HG02981 (cell line): ENCODE measurements at regions not wholly inside any gene's neighbourhood (a gene's known extent, or its start where the extent isn't known, plus 50 kb on each side); places are given as distances from the start of the nearest gene placed in this dataset.

Source experiments
- ATAC-seq: cut with Tn5 transposase; IDR thresholded peaks from one replicate; pipeline ENCODE4 v1.9.1; 2021; ENCODE audit warnings: mild to moderate bottlenecking, moderate library complexity; ENCODE audit not compliant: unreplicated experiment

DNA sequence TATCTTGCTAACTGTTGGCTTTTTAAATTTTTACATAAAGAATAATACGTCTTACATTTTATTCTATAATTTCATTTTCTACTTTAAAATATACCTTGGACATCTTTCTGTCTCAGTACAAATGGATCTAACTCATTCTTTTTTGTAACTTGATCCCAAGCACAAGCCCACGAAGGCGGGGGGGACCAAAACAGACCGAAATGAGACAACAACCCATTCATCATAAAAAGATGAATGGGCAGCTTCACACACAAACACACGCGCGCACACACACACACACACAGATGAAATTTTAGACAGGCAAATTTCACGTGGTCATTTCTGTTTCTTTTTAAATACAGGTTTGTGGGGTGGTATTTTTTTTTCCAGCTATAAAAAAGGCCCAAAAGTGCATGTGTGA lies 271.3 kb upstream of the TOPAZ1 start:
- no peak for ATAC-seq

DNA sequence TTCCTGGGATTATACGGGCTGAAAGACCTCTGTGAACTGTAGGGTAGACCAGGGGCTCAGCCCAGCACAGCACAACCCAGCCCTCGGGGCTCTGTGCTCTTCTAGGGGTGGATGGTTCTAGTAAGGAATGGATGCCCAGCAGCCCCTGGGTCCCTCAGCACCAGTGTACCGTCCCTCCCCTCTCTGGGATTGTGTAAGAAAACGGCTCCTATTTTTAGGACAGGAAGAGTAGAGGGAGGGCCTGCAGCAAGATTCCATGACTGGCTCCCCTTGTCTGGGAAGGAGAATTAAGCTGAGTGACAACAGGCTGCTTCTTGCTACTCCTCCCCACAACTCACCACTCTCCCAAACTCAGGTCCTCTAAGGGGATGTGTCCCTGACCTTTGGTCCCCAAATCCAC lies 270.8 kb upstream of the TOPAZ1 start:
- no peak for ATAC-seq

DNA sequence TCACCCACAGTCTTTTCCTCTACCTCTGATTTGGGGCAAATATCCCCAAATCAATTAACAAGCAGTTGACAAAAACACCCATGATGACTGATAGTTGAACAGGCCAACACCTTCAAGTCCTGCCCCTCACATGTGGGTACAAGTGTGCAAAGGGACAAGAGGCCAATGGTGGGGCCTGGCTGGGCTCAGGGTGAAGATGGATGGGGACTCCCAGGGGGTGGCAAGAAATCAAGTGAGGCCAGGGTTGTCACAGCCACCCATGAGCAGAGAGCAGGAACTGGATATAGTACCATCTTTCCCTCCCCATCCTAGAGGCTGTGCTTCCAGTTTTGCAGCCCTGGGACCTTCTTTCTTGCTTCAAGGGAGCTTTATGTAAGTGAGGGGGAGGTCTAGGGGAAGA lies 270.2 kb upstream of the TOPAZ1 start:
- ATAC-seq, result no peak

DNA sequence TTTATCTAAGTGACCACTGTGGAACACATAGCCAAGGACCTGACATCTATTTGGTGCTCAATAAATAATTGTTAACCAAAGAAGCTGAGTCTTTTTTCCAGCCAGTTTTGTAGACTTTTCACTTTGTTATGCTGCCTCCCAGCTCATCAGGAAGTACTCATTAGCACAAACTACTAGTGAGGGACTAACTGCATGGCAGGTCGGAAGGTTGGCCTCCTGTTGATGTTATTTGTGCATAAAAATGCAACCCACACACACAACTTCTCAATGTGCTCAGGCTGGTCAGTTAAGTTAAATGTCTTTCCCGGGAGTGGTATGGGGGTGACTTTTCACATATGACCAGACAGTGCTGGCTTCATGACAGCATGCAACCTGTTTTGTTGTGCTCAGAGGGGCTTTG lies 263.0 kb upstream of the TOPAZ1 start:
- ATAC-seq, result no peak

DNA sequence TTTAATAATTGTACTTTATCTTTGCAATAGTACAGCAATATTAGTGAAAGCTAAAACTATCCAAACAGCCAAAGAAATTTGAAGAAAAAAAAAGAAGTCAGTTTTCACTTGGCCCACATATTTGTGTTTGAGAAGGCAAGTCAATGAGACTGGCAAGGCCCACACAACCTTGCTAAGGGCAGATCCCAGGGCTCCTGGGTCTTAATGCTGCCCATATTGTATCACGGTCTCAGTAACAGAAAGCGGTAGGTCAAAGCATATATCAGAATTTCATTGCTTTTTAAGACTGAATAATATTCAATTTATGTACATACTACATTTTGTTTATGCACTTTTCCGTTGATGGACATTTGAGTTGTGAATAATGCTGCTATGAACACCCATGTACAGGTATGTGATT lies 262.0 kb upstream of the TOPAZ1 start:
- ATAC-seq, result no peak

DNA sequence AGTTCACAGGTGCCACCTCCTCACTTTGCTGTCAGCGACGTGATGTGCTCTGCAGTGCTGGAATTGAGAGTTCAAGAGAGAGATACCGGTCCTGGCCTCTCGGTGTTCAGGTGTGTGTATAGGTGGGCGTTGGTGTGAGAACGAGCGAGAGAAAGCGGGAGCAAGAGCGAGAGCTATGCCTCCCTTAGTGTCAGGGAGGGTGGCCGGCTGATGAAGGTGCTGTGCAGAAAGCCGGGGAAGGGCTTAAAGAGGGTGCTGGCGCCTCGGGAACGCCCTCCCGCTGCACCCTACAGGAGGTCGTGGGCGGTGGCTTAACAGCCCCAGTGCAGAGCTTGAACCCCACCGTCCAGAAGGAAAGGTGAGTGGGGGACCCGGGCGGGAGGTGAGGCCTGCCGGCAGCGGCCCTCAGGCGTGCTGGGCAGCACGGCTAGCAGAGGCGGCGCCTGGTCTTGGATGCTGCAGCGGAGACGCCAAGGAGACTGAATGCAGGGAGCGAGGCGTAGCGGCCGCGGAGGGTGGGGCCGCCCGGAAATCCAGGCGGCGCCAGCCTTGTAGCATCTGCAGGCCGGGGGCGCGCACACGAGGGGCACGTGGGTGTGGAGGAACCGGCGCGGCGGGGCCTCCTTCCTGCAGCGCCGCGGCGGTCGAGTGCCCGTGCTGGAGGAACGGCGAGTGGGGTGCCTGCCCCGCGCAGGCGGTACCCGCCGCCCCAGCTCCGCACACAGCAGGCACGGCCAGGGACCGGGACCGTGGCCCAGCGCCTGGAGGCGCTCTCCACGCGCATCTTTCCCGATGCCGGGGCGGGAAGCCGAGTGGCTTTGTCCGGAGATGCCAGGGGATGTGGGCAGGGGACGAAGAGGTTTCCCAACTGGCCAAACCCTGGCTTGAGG lies 246.8 kb upstream of the TOPAZ1 start:
- no peak for ATAC-seq

DNA sequence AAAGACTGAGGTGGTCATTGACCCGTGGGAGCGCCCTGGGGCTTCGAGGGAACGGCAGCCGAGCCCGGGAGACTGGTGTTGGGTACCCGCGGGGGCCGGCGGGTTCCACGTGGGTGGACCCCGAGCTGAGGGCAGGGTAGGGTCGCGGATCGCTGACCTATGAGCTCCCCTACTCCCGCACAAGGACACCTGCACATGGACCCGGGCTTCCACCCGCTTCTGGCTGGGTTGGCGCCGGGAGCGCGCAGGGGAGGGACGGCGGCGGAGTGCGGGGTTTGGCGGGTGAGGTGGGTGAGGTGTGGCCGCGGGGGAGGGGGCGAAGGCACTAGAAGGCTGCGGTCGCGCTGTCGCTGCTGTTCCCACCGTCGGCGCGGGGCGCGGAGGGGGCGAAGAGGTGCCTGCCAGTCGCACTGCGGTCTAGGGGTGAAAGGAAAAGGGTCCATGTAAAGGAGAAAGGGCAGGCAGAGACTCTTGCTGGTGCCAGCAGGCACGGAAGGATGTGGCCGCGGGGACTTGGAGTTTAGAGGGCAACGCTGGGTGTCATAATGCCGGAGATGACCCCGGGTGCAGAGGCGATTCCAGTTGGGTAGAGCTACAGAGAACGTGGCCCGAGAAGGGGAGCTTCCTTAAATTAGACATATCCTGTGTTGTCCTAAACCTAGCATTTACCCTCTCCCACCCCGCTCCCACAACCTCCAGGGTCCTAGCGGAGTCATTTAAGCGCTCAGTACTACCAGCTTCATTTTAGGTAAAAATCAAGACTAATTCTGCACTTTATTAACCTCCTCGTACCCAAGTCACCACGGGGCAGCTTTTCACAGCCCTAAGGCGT lies 245.9 kb upstream of the TOPAZ1 start:
- no peak for ATAC-seq

DNA sequence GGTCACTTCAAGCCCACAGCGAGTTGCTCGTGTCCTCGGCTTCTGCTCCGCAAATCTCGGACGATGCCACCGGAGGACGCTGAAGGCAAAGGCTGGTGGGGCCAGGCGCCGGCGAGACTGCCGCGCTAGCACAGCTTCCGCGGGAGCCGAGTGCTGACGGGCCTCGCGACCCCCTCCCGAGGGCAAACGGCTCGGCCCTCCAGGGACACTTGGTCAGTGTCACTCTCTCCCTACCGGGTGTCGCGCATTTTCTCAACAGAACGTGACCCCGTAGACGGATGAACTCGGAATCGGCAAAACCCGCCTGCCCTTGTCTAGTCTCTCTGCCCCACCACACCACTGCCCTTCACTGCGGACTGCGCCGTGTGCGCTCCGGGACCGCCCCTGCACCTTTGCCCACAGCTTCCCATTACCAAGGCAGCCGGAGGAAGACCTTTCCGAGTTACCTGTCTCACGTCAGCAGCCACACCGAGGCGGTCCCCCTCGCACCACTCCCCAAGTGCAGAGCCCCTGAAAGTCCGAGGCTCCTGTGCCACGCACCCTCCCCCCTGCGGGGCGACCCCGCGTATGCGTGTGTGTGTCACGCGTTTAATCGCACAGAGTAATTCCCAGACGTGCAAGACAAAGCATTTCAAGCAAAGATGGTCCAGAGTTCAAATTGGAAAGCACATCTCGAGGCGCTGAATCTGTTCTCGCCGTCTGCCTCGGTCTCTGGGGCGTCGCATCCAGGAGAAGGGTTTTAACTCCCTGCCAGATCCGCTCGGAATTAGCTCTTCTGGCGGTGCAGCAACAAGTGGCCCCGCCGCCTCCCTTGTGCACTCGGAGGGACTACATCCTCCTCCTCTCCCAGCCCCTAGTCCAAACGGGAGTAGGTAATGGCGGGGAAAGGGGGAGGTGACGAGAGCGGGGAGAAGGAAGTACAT lies 245.0 kb upstream of the TOPAZ1 start:
- ATAC-seq, result no peak

DNA sequence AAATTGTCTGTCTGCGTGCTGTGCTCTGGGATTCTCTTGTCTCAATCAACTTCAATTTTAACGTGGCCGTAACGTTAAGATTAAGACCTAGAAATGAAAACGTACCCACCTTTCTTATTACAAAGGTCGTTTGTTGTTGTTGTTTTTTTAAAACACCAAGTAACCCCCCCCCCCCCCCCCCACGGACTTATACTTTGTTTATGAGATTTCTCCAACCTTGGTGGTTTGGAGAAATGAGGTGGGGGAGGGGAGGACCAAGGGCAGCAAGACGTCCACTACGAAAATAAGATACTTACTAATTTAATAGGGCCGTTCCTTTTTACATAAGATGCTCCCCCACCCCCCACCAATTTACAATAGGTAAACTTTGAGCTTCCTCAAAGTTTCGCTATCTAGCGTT lies 244.4 kb upstream of the TOPAZ1 start:
- no peak for ATAC-seq

DNA sequence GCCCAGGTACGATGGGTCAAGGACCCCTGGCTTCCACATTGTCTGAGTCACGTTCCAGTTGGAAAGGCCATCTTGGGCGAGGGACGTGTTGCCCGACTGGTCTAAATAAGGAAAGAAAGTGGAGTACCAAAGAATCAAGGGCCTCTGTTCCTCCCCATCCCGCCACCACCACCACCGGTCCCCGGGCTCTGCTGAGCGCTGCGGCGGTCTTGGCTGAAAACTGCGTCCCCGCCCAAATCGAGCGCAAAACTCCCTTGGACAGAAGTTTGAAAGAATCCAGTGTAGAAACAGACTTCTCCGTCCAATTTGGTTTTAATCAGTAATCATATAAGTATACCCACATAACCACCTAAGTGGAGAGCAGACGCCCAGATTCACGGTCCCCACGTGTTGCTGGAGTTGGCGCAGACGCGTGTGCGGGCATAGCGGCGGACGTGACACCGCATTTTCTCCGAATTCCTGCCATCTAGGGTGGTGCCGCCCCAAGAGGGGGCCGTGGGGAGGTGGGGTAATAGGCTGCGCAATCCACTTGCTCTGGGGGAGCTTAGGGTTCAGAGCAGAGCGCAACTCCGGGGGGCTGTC lies 243.8 kb upstream of the TOPAZ1 start:
- ATAC-seq, result no peak

DNA sequence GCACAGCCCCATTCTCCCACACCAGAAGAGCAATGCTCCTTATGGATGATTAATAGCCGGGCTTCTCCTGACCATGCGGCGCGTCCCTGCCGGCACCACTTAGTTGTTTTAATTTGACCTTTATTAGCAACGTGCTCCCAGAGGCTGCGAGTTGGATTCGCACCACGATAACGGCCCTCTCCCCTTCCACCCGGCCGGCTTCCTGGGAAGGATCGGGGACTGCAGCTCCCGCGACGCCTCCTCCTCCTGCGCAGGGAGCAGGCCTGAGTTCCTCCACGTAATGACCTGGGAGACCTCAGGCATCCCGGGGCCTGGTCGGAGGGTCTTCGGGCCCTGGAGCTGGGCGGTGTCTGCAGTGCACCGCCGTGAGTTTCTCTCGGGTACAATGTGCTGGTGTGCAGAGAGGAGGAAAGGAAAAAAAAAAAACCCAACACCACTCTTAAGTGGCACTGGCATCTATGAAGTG lies 243.3 kb upstream of the TOPAZ1 start:
- no peak for ATAC-seq

DNA sequence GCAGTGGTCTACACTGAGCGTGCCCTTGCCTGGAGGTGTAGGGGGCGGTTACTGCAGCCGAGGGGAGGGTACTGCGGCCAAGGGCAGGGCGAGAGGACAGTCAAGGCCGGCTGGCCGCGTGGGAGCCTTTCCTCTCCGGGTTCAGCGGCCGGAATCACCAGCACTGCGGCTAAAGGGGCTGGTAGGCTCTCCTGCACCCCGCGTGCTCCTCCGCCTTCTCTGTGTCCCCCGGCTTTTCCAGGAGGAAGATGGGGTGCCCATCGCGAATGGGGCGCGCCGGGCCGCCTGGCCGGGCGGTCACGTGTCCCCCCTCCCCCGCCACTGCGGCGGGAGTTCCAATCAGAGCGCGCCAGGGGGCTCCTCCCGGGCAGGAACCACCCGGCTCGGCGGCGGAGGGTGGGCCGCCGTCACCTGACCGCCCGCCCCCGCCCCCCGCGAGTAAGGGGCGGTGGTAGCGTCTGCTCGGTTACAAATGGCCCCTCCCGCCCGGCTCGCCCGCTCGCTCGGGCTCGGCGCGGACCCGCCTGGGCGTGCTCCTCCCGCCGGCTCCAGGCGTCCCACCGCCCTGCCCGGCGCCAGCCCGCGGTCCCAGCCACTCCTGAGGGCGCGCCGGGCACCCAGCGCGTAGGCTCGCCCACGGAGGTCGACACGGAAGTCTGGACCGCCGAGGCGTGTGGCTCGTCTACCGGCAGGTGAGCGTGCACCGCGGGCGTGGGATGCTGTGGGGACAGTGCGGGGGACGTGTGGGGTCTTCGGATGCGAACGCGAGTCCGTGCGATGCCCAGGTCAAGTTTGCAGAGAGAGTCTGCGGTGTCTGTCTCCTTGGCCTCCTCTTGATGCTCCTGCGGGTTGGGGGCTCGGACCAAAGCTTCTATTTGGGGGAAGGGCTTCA lies 242.6 kb upstream of the TOPAZ1 start:
- no peak for ATAC-seq

DNA sequence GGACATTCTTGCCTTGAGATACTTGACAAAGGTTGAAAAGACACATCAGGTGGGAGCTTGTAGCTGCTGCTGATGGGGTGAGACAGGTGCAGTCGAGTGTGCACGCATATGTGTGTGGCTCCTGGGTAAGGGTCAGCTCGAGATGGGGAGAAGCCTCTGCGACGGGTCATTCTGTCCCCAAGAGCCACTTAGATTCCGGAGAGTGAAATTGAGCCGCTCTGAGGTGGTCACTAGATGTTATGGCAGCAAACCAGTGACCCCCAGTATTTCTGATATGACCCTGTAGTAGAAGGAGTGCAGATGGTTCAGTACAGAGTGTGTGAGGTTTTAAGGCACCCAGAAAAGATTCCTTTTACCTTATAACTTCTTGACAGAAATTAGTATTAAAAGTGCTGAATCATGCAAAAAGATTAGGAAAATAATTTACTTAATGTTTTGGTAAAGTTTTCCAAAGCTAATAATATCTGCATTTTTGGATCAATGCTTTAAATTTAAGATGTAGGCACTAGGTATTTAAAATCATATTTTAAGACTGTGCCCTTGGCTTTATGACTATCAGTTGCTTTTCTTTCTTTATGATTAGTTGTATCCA lies 241.9 kb upstream of the TOPAZ1 start:
- no peak for ATAC-seq

DNA sequence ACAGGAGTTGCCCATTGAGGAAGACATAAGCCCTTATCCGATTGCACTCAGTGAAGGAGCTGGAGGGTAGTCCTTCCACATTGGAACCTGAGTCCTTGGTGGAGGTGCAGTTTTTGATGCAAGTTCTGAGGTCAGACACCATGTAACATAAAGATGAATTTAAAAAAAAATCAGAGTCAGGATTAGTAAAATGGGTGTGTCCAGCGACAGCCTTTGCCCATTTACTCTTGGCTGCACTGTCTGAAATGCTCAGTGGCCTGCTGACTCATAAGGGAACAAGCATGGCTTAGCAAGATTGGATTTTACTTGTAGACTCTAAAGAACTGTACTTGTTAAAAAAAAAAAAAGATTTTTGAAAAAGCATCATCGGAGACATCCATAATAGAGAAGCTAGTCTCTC lies 241.1 kb upstream of the TOPAZ1 start:
- ATAC-seq, result no peak

DNA sequence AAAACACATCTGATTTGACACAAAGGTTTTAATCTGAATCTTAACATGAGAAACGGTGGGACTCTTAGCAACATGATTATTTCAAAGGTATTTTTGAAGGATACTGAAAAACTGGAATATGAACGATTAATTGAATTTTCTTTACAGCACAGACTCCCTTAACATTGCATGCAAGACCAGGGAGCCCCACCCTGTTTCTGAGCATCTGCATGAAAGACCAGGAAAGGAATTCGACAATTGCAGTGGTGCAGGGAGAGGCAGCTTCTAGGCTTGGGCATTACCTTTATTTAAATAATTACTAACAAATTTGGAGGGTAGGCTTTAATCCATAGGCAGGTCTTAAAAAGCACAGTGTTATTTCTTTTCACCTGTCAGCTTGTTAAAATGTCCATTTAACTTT lies 240.6 kb upstream of the TOPAZ1 start:
- no peak for ATAC-seq

DNA sequence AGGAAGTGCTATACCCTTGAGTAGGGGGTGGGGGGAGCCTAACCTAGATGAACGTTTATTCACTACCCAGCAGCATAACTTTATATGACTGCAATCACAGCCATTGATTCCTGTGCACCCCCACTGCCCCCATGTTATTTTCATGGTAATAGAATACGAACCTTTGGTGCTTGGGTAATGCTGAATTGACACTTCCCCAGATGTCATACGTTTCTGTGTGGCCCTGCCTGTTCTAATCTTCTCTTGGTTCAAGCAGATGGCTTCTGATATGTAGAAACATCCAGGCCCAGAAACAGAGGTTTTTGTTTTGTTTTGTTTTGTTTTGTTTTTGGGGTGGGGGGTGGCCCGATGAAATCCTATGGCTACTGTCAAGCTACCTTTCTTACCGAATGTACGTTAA lies 237.9 kb upstream of the TOPAZ1 start:
- no peak for ATAC-seq

DNA sequence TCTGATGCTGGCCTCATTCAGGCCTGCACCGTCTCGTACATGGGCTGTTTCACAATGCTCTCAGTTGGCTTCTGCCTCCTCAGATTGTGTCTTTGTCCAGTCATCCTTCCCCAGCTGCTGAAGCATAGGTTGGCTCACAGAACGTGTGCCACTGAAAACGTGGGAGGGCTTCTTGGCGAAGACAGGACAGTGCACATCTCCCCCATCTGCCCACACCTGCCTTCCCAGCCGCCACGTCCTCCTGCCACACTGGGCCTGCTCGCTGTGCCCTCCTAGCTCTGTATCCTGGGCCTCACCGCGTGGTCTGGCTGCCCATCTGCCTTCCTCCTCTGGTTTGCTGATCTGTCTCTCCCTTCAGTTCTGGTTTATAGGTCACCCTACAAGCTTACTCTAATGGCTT lies 230.0 kb upstream of the TOPAZ1 start:
- ATAC-seq, result no peak

DNA sequence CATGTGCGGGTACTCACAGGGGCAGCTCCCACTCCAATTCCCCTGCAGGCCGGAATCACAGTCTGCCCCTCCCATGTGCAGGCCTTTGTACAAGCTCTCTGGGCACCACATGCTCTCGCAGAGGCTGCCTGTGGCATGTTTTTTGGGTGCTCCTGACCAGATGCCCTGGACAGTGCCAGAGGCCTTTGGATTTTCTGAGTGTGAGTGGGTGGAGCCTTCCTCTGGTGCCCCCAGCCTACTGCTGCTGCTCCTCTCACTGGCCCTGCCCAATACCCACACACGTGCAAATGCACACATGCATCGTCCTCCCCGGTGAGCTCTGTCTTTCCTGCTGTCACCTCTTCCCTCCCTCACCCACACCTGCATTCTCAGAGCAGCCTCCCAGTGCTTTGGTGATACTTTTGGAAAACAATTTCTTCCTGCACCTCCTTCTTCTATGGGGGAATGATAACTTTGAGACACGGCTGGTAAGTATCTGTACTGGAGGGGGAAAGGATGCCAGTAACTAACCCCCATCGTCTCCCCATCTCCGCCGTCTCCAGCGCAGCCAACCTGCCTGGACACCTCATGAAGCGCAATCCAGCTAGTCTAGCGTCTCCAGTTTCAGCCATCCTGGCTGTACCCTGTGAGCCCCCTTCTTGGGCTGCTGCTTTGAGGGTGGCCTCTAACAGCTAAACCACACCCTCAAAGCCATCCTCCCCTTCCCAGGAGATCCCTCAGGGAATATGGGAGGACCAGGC lies 229.4 kb upstream of the TOPAZ1 start:
- no peak for ATAC-seq

DNA sequence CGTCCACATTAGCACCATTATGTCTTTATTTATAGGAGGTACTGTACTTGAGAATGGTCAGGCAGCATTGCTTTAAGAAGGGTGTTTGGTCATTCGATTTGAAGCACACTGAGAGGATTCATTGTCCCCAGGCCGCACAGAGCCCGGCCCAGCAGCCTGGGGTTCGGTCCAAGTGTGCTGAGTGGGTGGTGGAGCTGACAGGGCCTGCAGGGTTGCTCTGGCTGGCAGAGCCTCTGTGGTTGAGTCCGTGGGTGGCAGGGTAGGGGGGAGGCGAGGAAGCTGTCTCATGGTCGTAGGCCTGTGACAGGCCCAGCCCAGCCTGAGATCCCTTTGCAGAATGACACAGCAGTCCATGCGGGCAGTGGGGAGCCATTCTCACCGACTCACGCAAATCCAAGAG lies 227.7 kb upstream of the TOPAZ1 start:
- no peak for ATAC-seq
